ENCODE measurements at regions not wholly inside any gene's neighbourhood (a gene's known extent, or its start where the extent isn't known, plus 50 kb on each side); places are given as distances from the start of the nearest gene placed in this dataset.
"Not testable (repeated sequence)": the region's sequence is repeated elsewhere in the genome, so short reads cannot be mapped to it uniquely, and the experiment has no call there.

GRCh38 chr11:24384240-24384639 lies 112.6 kb upstream of the LUZP2 start:
- no peak for DNase-seq (ENCODE audit: low spot score)

DNA sequence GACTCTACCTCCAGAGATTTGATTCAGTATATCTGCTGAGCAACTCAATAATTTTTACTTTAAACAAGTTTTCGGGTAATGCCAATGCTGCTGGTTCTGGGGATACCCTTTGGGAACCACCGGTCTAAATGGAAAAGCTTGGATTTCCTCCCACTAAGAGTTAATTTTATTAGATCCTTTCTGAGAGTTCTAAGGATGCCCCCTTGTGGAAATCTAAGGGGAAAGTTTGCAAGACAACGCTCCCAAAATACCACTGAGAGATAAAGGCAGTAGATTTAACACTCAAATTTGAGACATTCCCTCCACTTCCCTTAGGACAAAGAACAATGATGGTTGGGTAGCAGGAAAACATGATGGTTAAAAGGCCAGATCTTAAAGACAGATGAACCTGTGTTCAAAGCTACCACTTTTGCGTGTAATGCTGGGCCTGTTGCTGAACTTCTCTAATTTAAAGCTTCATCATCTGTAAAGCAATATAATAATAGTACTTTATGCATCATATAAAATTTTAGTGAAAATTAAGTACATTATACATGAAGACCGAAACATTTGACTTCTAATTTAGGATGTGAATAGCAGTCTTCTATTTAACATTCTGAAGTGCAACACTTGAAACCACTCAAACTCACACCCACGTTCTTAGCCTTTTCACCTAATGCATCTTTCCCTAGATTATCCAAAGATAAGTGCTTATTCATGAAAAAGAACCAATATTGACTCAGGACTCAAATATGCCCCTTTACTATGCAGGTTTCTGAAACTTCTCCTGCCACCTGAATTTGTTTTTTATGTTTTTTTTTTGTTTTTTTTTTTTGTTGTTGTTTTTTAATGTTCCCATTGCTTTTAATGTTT lies 110.1 kb upstream of the LUZP2 start:
- no peak for DNase-seq (ENCODE audit: low spot score)

GRCh38 chr11:24389575-24389974 lies 107.3 kb upstream of the LUZP2 start:
- no peak for DNase-seq (ENCODE audit: low spot score)

GRCh38 chr11:24390016-24390415 lies 106.8 kb upstream of the LUZP2 start:
- no peak for DNase-seq (ENCODE audit: low spot score)

DNA sequence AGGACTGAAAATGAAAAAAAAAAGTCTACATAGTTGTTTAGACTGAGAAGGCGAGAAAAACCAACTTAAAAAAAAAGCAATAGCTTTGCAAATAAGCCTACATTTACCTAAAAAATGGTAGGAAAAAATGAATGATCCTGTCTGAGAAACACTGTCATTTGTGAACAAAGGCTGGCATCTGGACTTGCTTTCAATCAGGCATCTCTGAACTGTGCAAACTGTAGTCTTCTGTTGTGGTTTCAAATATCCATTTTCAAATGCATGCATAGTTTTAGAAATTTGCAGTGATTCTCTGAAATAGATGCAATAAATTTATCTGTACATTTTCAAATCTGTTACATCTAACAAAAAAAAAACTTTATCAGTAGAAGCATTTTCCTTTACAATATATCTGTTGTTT lies 106.1 kb upstream of the LUZP2 start:
- no peak for DNase-seq (ENCODE audit: low spot score)

GRCh38 chr11:24391167-24391566 lies 105.7 kb upstream of the LUZP2 start:
- DNase-seq (ENCODE audit: low spot score): no peak

GRCh38 chr11:24400059-24400665 lies 96.7 kb upstream of the LUZP2 start:
- no peak for DNase-seq (ENCODE audit: low spot score)

- no peak for DNase-seq (ENCODE audit: low spot score)
Measured at GRCh38 chr11:24406389-24406788, 90.5 kb upstream of the LUZP2 start.

DNA sequence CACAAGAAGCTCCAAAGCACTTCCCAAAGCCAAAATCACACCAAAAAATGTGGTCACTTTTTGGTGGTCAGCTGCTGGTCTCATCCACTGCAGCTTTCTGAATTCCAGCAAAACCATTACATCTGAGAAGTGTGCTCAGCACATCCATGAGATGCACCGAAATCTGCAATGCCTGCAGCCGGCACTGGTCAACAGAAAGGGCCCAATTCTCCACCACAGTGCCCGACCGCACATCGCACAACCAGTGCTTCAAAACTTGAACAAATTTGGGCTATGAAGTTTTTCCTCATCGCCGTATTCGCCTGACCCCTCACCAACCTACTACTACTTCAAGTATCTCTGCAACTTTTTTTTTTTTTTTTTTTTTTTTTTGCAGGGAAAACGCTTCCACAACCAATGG lies 89.9 kb upstream of the LUZP2 start:
- DNase-seq (ENCODE audit: low spot score): no peak

- no peak for DNase-seq (ENCODE audit: low spot score)
Measured at GRCh38 chr11:24407733-24408132, 89.1 kb upstream of the LUZP2 start.

DNA sequence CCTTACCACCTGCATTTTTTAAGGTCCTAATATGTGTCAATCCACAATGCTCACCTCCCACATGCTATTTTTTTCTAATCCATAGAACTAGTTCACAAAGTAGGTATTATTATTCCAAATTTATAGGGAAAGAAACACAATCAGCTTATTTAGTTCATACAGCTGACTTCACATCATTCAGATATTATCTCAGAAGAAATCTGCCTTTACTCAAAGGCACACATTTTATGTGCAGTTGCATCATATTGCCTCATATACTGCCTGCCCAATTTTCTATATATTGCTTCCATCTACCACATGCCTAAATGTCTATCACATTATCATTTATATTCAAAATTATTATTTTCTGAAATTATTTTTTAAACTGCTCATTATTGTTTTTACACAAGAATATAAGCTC lies 88.7 kb upstream of the LUZP2 start:
- DNase-seq (ENCODE audit: low spot score): no peak

DNA sequence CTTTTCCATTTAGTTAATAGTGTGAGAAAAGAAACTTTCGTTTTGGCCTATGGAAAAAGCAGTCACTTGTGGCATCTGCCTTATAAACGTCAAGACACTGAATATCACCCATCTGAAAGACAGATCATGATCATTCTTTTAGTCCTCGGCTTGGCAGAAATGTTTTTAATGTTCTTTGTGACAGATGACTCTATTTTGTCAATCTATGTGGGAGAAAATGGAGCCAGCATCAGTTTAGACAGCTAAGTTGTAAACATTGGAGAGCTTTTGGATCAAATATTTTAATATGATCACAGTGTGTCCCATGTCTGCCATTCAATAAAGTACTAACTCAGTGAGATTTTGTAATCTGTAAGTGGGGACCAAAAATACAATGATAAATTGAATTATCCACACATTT lies 85.1 kb upstream of the LUZP2 start:
- no peak for DNase-seq (ENCODE audit: low spot score)

DNA sequence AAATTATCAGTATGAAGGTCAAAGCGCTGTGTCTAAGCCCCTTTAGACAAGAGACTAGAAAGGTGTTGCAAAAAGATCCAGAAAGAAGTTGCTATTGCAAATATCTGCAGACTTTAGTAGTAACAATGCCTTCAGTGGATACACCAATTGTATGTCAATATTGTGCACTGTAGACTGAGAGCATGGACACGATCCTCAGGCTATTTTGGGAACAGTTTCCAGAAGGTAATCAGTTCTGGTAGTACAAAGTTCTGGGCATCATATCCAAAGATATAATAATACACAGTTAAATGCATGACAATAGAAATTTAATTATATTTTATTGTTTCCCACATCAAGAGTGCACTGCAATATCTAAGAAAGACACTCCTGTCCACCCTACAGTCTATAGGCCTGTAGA lies 84.1 kb upstream of the LUZP2 start:
- DNase-seq (ENCODE audit: low spot score): no peak

GRCh38 chr11:24413391-24413790 lies 83.5 kb upstream of the LUZP2 start:
- DNase-seq (ENCODE audit: low spot score): no peak

- DNase-seq (ENCODE audit: low spot score): not testable (repeated sequence)
Measured at GRCh38 chr11:24415955-24416636, 80.8 kb upstream of the LUZP2 start.

DNA sequence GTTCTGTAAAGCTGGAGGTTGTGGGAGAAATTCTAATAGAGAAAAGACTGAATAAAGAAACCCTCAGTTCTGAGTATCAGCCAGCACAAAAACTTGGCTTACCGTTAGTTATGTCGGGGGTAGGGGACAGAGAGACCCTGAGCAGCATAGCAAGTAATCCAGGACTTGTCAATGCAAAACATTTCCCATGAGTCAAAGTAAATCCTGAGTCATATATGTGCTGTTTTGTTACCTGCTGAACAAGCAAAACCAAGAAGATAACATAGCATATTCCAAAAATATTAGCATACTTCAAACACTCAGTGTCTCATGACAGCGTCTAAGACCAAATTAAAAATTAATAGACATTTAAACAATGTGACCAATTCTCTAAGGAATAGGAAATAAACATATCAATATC lies 75.1 kb upstream of the LUZP2 start:
- DNase-seq (ENCODE audit: low spot score): no peak

DNA sequence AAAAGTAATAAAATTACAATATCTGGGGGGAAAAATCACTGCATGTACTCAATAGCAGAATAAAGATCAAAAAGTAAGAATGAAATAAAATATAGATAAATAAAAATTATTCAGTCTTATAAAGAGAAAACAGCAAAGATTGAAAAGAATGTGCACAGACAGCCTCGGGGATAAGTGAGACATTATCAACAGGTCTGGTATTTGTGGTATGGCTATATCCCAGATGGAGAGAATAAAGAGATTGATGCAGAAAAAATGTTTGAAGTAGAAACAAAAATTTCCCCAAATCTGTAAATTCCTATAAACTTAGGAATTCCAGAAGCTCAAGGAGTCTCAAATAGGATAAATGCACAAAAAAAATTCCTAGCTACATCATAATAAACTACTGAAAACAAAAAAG lies 74.5 kb upstream of the LUZP2 start:
- no peak for DNase-seq (ENCODE audit: low spot score)

DNA sequence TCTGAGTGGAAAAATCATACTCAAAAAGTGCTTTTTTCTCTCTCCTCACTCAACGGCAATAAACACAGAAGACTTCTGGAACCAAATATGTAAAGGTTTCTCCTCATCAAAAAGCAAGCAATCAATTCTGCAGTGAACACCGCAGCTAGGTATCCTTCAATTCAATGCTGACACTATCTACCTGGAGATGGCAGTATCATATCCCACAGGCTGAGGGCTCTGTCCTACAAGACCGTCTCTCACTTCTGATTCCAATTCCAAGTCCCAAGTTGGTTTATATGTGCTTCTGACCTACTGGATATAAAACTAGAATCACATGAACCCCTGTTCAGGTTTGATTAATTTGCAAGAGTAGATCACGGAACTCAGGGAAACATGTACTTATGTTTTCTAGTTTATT lies 59.7 kb upstream of the LUZP2 start:
- DNase-seq (ENCODE audit: low spot score): no peak
